GM19239 (cell line): ENCODE measurements at regions not wholly inside any gene's neighbourhood (a gene's known extent, or its start where the extent isn't known, plus 50 kb on each side); places are given as distances from the start of the nearest gene placed in this dataset.
"Not testable (repeated sequence)": the region's sequence is repeated elsewhere in the genome, so short reads cannot be mapped to it uniquely, and the experiment has no call there.

Experiments used
- DNase-seq: peaks from one replicate; pipeline ENCODE4 v3.0.0; 2011; ENCODE audit warnings: low spot score; ENCODE audit not compliant: insufficient read length
- FAIRE-seq: peaks from 2 replicates; lab custom pipeline; 2011; peaks lifted over from hg19 to GRCh38; lab: Jason Lieb, UNC

GRCh38 chr5:21615195-21615765 is 1237.9 kb downstream of the CDH12 start:
- no peak for FAIRE-seq
- DNase-seq: no peak

GRCh38 chr5:21613971-21614488 is 1239.1 kb downstream of the CDH12 start:
- DNase-seq (no peak), FAIRE-seq (no peak)

- no peak for DNase-seq
- FAIRE-seq: no peak
These were observed 1249.3 kb downstream of the CDH12 start for GRCh38 chr5:21603796-21604195.

- FAIRE-seq (no peak), DNase-seq (no peak)
These were observed 1258.6 kb downstream of the CDH12 start for GRCh38 chr5:21594566-21594965.

GRCh38 chr5:21593261-21593660 is 1259.9 kb downstream of the CDH12 start:
- FAIRE-seq: no peak

GRCh38 chr5:21581508-21581907 is 1271.6 kb downstream of the CDH12 start:
- DNase-seq: no peak
- FAIRE-seq: no peak

More at GRCh38 chr5:21593261-21593660, 1259.9 kb downstream of the CDH12 start:
- DNase-seq: no peak

DNA sequence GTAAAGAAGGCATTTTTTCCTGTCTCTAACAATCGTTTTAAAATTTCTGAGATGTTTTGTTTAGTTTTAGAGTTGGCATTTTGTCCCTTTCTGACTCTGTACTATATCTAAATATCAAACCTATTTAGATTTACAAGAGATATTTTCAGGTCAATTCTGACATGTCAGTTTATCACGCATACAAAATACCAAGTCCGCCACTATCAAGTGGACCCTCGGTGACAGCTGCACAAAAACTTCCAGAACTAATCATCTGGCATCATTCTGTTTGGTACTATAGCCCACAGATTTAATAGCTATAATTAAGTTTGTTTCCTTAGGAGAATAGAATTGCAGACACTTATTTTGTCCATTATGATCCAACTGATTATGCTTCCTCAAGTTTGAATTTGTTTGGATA is 1278.2 kb downstream of the CDH12 start:
- DNase-seq (no peak), FAIRE-seq (no peak)

DNA sequence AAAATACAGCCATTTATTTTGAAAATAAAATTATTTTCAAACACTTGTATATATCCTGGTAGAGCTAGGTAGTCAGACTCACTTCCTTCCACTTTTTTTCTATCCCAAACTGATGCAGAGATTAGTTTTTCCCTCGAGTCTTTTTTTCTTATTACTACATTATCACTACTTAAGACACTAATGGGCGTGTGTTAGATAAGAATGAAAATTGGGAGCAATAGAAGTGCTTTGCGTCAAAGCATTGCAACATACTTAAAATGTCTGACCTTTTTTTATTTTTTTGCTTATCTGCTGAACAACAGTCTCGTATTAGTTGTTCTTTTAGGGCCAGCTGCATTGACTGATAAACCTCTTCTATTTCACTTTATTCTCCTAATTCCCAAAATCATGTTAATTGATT is 1278.7 kb downstream of the CDH12 start:
- no peak for DNase-seq
- FAIRE-seq: no peak

GRCh38 chr5:21573416-21574314 is 1279.5 kb downstream of the CDH12 start:
- no peak for DNase-seq
- FAIRE-seq: no peak

GRCh38 chr5:21571196-21571595 is 1281.9 kb downstream of the CDH12 start:
- not testable (repeated sequence) for FAIRE-seq, DNase-seq

- not testable (repeated sequence) for FAIRE-seq, DNase-seq
These were observed 1294.0 kb downstream of the CDH12 start for GRCh38 chr5:21559109-21559508.

GRCh38 chr5:21552263-21552662 is 1300.9 kb downstream of the CDH12 start:
- not testable (repeated sequence) for FAIRE-seq, DNase-seq

- not testable (repeated sequence) for FAIRE-seq
These were observed 1302.2 kb downstream of the CDH12 start for GRCh38 chr5:21550916-21551315.

DNA sequence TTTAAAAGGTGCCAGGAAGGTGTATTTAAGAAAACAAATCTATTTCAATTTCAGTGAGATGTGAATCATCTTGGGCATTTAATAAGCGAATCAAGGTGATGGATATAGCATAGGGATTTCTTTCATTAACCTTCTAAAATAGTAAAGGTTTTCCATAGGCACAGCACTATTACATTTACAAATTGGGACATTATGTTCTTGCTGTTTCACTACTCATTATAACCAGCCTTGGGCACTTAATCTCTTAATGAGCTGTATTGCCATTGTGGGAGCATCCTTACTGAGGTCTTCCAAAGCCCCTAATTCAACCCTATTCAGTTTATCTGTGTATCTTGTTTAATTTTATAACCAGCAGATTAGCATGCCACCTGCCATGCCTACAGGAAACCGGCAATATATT is 1305.5 kb downstream of the CDH12 start:
- not testable (repeated sequence) for FAIRE-seq, DNase-seq

More at GRCh38 chr5:21550916-21551315, 1302.2 kb downstream of the CDH12 start:
- not testable (repeated sequence) for DNase-seq

DNA sequence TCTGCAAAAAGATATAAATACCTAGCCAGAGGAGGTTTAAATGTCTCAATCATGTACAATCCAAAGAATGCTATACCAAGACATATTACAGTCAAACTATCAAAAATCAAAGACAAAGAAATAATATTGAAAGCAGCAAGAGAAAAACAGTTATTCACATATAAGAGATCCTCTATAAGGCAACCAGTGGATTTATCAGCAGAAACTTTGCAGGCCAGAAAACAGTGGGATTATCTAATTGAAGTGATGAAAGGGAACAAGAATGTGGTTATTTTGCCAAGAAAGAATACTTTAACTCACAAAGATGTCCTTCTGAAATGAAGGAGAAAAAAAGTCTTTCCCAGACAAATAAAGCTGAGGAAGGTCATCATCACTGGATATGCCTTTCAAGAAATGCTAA is 1318.0 kb downstream of the CDH12 start:
- FAIRE-seq, DNase-seq: not testable (repeated sequence)

GRCh38 chr5:21521157-21521556 is 1332.0 kb downstream of the CDH12 start:
- not testable (repeated sequence) for DNase-seq, FAIRE-seq

DNA sequence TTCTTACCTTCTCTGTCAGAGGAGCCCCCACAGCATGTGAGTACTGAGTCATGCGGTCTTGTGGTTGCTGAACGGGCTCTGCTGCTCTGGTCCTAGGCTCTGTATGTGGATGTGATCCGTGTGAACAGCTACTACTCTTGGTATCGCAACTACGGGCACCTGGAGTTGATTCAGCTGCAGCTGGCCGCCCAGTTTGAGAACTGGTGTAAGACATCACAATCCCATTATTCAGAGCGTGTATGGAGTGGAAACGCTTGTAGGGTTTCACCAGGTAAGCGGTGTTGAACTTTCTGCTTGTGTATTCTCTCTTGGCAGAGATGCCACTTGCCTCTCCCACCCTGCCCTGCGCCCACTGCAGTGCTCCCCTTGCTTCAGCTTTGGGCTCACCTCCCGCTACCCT is 1356.2 kb downstream of the CDH12 start:
- DNase-seq, FAIRE-seq: not testable (repeated sequence)

GRCh38 chr5:21496056-21496455 is 1357.1 kb downstream of the CDH12 start:
- not testable (repeated sequence) for FAIRE-seq, DNase-seq

GRCh38 chr5:21495235-21495634 is 1357.9 kb downstream of the CDH12 start:
- not testable (repeated sequence) for FAIRE-seq, DNase-seq

DNA sequence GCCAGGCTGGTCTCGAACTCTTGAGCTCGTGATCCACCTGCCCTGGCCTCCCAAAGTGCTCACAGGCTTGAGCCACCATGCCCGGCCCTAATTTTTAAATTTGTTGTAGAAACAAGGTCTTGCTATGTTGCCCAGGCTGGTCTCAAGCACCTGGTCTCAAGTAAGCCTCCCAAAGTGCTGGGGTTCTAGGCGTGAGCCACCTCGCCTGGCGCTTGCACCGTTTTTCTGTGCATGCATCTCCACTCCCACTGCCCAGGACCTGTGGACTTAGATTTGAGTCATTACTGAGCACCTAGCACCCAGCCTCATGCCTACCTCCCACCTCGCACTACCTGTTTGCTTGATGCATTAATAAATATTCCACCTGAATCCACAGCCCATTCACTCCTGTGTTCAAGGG is 1359.1 kb downstream of the CDH12 start:
- DNase-seq, FAIRE-seq: not testable (repeated sequence)

DNA sequence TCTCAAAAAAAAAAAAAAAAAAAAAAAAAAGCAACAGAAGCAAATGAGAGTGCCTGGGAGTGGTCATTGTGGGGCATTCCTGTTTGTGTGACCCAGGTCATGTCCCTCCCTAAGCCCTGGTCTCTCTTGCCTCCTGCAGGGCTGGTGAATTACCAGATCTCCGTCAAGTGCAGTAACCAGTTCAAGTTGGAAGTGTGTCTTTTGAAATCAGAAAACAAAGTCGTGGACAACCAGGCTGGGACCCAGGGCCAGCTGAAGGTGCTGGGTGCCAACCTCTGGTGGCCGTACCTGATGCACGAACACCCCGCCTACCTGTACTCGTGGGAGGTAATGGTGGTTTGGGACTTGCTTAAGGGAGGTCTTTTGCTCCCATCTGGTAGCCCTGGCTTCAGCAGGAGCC is 1362.0 kb downstream of the CDH12 start:
- FAIRE-seq, DNase-seq: not testable (repeated sequence)
